Hindlimb muscle (tissue), 1 donor: ENCODE measurements at regions not wholly inside any gene's neighbourhood (a gene's known extent, or its start where the extent isn't known, plus 50 kb on each side); places are given as distances from the start of the nearest gene placed in this dataset.
"Not testable (repeated sequence)": the region's sequence is repeated elsewhere in the genome, so short reads cannot be mapped to it uniquely, and the experiment has no call there.

Experiments
- DNase-seq: peaks from one replicate; pipeline ENCODE4 v3.0.0-alpha.2; 2013

- not testable (repeated sequence) for DNase-seq
Observed at GRCh38 chrX:40951407-40951806, 133.8 kb upstream of the USP9X start.

GRCh38 chrX:40952855-40953254 is 132.4 kb upstream of the USP9X start:
- DNase-seq: no peak

DNA sequence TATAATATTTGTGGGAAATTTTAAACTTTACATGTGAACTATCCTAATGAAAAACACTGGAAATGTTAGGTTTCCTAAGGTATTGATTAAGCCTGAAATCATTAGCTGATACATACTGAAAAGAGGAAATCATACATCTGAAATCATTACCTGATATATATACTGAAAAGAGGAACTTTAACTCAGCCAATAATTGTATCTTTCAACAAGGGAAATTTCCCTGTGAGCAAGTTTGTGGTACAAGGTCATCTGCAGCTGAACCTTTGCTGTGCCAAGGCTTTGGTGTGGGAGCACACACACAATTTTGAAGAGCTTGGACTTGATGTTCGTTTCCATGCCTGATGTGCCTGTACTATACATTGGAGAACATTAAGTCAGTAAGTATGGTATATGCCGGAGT is 131.9 kb upstream of the USP9X start:
- DNase-seq: no peak

DNA sequence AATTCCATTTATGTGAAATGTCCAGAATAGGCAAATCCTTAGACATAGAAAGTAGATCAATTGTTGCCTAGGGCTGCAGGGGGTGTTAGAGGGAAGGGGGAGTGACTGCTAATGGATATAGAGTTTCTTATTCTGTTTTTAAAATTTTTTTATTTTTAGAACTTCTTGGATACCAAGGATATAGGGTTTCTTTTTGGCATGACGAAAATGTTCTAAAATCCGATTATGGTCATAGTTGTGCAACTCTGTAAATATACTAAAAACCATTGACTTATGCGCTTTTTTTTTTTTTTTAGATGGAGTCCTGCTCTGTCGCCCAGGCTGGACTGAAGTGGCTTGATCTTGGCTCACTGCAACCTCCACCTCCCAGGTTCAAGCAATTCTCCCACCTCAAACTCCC is 125.2 kb upstream of the USP9X start:
- DNase-seq: no peak

GRCh38 chrX:40962793-40963407 is 122.3 kb upstream of the USP9X start:
- DNase-seq: no peak

GRCh38 chrX:40964008-40964407 is 121.2 kb upstream of the USP9X start:
- no peak for DNase-seq

DNA sequence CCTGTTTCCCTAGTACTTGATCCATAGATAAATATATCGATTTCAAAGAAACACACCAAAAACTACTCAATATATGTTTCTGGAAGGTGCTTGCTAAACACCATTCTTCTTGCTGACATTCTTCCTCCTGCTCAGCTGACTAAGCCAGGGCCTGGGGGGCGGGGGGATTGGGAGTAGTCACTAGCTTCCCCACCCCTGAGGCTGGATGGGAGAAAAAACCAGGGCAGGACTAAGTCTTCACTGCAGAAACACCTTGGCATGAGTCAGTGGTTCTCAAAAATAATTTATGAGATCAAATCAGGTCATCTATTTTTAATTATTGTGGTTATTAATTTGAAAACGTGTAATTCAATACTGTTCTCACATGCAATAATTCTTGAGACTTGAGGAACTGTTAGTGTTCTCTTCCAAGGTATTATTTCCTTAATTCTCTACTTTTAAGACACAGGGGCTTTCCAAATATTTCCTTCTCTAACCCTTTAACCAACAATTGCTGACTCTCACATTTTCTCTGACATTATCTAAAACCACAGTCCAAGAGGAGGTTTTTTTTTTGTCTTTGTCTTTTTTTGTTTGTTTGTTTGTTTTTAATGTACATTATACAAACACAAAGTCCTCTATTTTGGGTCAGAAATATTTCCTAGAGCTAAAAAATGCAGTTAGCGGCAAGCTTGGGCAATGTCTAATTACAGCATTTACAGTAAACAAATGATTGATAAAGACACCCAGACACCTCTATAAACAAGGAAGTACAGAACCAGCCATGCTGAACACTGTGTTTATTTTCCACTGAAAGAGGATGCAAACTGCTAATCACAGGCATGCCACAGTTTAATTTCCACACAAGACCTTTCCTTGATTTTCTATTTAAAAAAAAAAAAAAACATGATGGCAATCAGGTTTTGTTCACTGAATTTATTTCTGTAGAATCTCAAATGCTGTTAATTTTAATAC is 120.3 kb upstream of the USP9X start:
- DNase-seq: no peak

GRCh38 chrX:40966213-40966820 is 118.9 kb upstream of the USP9X start:
- DNase-seq: no peak

GRCh38 chrX:40968180-40968579 is 117.1 kb upstream of the USP9X start:
- no peak for DNase-seq

- DNase-seq: no peak
Observed at GRCh38 chrX:40971736-40972135, 113.5 kb upstream of the USP9X start.

- DNase-seq: no peak
Observed at GRCh38 chrX:40973619-40974018, 111.6 kb upstream of the USP9X start.

GRCh38 chrX:40975951-40976350 is 109.3 kb upstream of the USP9X start:
- DNase-seq: no peak

DNA sequence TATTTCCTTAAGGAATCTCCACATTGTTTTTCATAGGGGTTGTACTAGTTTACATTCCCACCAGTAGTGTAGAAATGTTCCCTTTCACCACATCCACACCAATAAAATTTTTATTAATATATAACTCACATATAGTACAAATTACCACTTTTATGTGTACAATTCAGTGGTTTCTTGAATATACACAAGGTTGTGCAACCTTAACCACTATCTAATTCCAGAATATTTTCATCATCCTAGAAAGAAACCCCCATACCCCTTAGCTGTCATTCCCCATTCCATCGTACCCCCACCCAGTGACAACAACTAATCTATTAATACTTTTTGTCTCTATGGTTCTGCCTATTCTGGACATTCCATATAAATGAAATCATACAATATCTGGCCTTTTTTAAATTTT is 108.3 kb upstream of the USP9X start:
- no peak for DNase-seq

DNA sequence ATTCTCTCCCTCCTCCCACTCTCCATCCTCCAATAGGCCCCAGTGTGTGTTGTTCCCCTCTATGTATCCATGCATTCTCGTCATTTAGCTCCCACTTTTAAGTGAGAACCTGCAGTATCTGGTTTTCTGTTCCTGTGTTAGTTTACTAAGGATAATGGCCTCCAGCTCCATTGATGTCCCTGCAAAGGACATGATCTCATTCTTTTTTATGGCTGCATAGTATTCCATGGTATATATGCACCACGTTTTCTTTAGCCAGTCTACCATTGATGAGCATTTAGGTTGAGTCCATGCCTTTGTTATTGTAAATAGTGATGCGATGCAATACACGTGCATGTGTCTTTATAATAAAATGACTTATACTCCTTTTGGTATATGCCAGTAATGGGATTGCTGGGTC is 100.3 kb upstream of the USP9X start:
- no peak for DNase-seq

DNA sequence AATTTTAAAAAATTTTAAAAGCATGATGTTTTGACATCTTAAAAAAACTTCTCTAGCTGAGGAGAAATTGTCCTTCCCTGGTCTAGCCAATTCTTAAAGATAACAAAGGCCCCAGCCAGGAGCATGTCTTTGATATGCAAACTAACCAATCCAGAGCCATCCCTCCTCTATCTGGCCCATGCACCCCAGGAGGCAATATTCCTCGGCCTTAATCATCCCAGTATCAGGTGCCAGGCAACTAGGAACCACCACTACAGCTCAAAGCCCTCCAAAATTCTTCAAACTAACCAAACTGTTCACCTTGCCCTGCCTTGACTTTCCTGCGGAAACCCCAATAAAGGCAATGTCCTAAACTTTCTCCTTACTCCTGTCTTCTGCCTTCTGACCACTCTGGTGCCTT is 97.8 kb upstream of the USP9X start:
- no peak for DNase-seq

- DNase-seq: no peak
Observed at GRCh38 chrX:40988100-40988499, 97.1 kb upstream of the USP9X start.

GRCh38 chrX:40993395-40993794 is 91.8 kb upstream of the USP9X start:
- not testable (repeated sequence) for DNase-seq

DNA sequence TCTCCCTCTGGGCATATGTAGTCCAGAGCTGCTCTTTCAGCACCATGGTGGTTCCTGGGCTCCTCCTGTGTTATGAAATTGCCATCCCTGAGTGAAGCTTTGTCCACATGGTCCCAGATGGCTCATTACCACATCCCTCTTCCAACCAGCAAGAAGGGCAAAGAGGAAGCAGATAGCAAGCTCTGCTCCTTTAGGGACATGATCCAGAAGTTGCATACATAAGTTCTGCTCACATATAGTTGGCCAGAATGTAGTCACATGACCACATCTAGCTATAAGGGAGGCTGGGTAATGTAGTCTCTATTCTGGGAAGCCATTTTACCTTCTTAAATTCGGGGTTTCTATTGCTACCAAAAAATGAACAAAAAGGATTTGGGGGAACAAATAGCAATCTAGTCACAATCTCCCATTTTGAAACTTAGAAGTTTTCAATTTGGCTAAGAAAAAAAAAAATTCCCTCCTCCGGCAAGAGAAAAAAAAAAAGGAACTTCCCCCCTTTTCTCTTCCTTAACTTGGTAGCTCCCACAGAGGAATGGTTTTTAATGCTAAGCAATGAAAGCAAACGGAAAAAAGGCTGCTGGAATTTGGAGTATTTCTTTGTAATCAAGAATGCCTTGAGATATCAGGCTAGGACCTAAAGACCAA is 88.2 kb upstream of the USP9X start:
- peak; percentile 69 for DNase-seq

DNA sequence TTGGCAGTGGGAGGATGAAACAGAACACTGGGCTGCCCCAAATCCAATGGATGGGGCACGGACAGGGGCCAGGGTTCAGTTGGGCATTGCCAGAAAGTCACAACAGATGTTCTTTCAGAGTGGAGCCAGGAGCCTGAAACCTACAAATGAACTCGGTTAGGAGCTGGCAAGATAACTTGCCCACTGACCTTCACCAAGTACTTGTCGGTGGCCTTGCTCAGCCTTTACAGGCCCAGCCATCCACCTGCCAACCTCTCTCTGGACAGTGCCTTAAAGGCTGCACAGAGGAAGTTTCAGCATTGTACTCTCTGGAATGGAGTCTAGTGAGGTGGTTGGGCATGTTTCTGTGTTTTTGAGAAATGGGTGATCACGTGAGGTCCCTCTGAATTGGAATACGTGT is 87.1 kb upstream of the USP9X start:
- DNase-seq: no peak

DNA sequence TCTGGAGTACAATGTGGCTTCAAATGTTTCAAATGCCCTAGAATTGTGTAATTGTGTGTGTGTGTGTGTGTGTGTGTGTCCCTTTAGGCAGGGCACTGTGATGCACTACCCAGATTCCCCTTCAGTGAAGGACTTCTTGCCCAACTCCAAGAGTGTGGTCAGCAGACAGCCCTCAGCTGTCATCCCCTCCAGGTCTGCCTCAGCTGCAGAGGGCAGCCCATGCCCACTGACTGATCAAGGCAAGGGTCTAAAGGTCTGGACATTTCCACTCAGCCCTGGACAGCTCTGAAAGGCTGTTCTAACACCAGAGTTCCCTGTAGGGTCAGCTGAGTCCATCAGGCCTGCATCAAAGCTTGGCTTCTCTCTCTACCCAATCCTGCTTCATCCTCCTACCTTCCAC is 83.9 kb upstream of the USP9X start:
- DNase-seq: no peak

DNA sequence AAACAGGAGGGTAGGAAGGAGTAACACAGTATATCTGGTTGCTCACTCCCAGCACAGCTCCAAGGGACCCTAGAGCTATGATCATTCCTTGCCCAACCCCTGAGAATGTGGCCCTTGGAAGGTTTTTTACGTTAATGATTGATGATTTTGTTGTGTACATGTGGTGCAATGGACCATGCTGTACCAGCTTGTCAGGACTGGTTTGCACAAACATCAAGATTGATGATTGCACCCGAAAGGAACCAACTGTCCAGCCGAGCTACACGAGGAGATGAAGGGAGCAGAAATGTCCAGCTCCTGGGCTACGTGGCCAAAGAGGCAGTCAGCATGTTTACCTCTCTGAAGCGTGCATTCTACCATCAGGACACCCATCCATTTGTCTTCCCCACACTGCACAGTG is 83.2 kb upstream of the USP9X start:
- no peak for DNase-seq

- DNase-seq: no peak
Observed at GRCh38 chrX:41003506-41004270, 81.6 kb upstream of the USP9X start.
